Activated CD8-positive, alpha-beta memory T cell treated with anti-CD3 and anti-CD28 coated beads for 24 hours (primary cell): ENCODE measurements at regions not wholly inside any gene's neighbourhood (a gene's known extent, or its start where the extent isn't known, plus 50 kb on each side); places are given as distances from the start of the nearest gene placed in this dataset.
"Not testable (repeated sequence)": the region's sequence is repeated elsewhere in the genome, so short reads cannot be mapped to it uniquely, and the experiment has no call there.

Experiments used
- DNase-seq: peaks from one replicate; pipeline ENCODE4 v3.0.0-alpha.2; 2020

DNA sequence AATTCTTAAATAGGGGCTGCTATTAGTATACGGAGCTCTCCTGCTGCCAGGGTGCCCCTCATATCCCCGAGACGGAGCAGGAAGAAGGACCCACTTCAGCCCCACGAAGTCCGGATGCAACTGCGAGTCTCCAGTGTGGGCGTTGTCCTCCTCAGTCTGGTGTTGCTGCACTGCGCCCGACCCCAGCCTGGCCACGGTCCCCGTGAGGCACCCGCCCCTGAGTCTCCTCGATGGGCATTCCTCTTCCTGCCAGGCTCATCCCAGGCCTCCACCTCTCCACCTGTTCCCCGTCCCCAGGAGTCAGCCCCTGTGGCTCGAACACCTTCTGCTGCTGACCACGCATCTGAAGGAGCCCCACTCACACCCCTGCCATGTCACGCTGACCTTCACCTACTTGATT, 68.1 kb upstream of the SFSWAP start:
- no peak for DNase-seq

DNA sequence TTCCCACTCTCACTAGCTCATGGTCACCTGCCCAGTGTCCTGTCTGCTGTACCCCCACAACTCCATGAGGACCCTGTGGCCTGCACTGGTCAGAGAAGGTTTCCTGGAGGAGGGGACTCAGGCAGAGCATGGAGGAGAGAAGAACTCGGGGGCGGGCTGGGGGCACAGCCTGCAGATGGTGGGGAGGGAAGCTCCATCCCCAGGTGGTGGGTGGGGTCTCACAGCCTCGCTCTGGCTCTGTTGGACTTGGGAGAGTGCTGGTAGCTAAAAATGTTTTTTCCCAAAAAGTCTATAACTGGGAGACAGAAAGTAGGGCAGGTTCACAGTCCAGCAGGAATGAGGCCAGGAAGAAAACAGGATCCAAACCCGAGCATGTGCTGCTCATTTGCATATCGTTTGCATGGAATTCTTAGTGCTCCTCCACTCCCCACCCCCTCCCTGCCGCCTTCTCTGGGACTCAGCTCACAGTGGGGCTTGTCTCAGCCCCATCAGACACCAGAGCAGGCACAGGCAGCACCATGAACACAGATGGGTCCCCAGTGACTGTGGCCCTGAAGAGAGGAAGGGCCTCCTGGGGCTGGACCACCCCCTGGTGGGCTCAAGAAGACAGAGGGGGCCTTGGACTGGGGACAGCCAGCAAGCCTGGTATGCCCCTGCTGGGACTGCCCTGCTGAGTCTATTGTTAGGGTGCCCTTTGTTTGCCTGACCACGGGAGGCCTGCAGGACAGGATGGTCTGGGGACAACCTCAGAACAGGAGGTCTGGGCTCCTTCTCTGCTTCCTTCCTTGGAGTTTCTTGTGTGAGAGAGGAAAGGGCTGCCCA, 67.0 kb upstream of the SFSWAP start:
- no peak for DNase-seq

DNA sequence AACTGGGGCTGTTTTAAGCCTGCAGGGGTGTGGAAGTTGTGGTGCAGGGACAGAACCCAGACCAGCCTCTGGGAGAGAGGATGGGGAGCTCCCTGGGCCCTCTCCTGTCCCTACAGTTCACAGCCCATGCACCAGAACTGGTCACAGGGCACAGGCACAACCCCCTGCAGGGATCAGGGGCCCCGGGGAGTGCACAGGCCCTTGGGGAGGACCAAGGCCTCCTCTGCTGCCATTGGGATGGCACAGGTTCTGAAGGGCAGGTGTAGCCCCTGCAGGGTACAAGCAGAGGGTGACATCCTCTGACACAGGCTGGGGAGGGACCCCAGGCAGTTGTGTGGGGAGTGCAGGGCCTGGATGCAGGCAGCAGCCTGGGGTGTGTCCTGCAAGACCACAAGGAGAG, 66.4 kb upstream of the SFSWAP start:
- no peak for DNase-seq

DNA sequence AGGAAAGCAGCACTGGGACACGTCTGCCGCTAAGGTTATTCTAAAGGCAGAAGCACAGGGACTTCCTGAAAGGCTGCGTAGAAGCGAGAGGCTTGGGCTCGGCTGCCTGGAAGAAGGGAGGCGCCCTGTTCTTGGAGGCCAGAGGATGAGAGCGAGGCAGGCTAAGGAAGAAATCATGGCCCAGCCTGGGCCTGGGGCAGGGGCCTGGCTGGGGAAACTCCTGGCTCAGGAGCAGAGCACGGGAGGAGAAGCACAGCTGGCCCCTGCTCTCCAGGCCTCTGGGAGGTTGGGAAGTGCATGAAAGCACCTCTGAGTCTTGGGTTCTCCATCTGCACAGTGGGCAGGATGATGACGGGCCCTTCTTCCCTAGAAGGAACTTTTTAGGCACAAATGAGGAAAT, 66.0 kb upstream of the SFSWAP start:
- not testable (repeated sequence) for DNase-seq

DNA sequence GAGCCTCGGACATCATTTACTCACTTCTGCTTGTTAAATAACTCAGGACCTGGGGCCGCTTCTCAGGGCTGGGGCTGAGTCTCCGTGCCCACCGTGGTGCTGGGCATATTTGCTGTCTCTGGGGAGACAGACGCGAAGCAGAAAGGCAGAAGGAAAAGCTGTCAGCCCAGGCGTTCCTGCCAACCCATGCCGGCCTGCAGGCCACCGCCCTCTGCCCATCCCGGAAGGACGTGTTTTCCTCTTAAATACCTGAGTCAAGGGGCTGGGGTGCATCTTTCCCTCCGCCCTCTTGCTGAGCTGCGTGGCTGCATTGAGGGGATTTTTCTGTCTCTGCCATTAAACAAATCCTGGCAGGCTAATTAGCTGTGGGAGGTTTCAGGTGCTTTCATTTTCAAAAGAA, 65.3 kb upstream of the SFSWAP start:
- DNase-seq = not testable (repeated sequence)

DNA sequence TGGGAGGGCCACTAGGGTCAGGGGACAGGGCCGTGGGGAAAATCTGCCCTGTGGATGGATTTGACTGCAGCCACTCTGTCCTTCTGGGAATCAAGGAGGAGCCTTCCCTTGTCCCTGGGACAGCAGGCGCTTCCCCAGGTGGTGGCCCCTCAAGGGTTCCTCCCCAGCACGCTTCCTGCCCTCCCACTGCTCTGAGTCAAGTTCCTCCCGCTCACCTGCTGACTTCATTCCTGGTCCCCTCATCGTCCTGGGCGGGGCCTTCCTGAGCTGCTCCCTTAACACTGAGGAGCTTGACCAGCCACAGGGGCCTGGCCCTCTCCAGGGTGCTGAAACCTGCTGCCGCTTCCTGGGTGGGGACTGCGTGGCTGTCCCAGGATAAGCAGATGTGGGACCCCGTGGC, 64.4 kb upstream of the SFSWAP start:
- not testable (repeated sequence) for DNase-seq

DNA sequence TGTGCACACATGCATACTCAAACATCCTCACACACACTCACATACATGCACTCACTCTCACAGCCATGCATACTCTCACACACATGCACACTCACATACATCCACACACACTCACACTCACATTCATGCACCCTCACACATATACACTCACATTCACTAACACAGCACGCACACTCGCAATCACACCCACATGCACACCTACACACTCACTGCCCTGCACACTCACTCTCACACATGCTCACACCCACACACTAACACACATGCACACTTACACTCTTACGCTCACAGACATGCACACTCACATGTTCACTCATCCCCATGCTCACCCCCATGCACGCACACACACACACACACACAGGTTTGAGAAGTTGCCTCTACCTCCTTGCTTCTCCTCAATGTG, 63.2 kb upstream of the SFSWAP start:
- no peak for DNase-seq

DNA sequence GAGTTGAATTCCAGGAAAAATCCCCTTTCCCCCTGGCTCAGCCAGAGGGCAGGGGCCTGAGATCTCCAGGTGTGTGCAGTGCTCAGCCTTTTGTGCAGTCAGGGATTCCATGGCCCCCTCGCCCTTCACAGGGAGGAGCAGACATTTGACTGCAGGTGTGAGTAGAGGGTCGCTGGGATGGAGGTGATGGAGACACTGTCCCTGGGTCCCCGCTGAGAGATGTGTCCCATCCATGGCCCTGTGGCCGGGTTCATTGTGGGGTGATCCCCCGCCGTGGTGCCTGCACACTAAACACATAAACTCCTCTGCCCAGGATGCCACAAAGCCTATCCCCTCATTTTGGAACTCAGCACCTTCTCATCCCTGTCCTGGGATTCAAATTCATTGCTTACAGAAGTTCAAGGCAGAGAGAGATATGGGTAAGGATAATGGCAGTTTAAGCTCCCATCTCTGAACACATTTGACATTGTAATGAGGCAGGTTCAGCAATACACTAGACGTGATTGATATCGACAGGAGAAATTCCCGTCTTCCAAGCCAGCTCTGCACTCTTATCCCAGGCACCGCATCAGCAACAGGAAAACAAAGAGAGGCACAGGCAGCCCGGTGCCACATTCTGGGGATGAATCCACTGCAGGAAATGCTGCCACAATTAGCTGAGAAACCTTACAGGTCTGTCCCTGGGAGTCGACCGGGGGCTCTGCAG, 55.3 kb upstream of the SFSWAP start:
- DNase-seq = not testable (repeated sequence)

DNA sequence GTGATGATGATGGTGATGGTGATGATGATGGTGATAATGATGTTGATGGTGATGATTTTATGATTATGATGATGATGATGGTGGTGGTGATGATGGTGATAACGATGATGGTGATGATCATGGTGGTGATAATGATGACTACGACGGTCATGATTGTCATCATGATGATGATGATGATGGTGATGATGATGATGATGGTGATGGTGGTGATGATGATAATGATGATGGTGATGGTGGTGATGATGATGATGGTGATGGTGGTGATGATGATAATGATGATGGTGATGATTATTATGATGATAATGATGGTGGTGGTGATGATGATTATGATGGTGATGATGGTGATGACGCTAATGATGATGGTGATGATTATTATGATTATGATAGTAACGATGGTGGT, 54.1 kb upstream of the SFSWAP start:
- not testable (repeated sequence) for DNase-seq

DNA sequence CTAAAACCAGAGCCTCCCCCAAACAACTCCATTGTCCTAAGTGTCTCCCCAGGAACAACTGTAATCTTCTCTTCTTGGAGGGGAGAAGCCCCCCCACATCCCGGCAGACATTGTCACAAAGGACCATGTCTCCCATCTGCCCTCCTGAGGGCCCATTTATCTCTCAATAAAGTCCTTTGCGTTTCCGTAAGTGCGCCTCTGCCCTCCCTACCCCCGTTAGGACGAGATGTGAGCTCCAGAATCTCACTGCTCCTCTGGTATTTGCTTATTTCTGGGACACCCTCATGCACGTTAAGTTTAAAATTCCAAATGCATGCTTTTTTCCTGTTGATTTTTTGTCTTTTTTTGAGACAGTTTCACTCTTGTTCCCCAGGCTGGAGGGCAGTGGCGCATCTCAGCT, 52.3 kb upstream of the SFSWAP start:
- not testable (repeated sequence) for DNase-seq

DNA sequence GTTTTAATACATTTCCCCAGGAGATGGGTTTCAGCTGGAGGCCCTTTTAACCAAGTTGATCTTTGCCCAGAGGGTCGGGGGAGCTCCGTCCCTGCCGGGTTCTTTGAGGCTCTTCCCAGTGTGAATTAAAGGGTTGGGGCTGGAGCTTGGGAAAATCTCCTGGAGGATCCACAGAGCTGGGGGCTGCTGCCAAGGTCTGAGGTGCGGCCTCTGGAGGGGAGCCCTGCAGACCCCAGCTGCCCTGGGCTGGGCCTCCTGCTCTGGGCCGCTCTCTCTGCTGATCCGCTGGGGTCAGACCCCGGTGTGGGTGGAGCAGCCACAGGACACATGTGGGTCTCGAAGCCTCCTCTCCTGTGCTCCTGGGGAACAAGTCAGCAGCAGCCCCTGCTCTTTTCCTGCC, 51.4 kb upstream of the SFSWAP start:
- DNase-seq = not testable (repeated sequence)

DNA sequence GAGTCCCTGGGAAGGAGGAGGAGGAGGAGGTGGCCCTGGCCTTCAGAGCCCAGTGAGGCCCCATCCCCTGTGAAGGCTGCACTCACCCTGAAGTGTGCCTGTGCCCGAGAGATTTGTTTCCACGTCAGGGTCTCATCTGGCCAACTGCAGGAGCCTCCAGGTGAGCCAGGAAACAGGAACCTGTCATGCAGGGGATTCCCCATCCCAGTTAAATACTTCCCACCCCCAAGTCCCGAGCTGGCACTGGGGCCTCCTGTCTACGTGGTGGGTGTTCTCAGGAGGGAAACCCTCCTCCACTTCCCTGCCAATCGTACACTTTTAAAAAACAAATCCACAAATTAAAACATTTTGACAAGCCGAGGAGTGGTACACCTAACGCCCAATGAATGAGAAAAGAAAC, 50.9 kb upstream of the SFSWAP start:
- DNase-seq = not testable (repeated sequence)

DNA sequence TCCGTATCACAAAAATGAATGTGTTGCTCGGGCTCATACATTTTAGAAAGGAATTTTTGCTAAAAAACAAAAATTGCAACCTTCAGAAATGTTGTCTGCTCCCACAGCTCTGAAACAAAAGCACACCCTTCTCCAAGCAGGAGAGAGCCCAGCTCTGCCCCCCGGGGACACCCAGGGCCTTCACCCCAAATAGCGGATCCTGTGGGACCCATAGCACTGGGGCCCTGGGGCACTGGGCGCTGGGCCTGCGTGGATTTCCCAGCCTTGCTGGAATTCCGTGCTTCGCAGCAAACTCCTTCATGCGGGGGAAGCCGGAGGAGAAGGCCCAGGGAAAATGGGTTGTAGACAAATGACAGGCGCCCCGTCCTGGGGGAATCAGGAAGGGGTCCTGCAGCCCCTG, 50.5 kb upstream of the SFSWAP start:
- DNase-seq = not testable (repeated sequence)
